ENCODE measurements at regions not wholly inside any gene's neighbourhood (a gene's known extent, or its start where the extent isn't known, plus 50 kb on each side); places are given as distances from the start of the nearest gene placed in this dataset.

GRCh38 chr2:128622371-128622770, 303.7 kb upstream of the HS6ST1 start:
- DNase-seq, result no peak

GRCh38 chr2:128622955-128623620, 304.4 kb upstream of the HS6ST1 start:
- DNase-seq, result no peak

GRCh38 chr2:128623776-128624761, 305.4 kb upstream of the HS6ST1 start:
- no peak for DNase-seq

- DNase-seq, result no peak
These were observed 306.3 kb upstream of the HS6ST1 start for GRCh38 chr2:128624956-128625355.

DNA sequence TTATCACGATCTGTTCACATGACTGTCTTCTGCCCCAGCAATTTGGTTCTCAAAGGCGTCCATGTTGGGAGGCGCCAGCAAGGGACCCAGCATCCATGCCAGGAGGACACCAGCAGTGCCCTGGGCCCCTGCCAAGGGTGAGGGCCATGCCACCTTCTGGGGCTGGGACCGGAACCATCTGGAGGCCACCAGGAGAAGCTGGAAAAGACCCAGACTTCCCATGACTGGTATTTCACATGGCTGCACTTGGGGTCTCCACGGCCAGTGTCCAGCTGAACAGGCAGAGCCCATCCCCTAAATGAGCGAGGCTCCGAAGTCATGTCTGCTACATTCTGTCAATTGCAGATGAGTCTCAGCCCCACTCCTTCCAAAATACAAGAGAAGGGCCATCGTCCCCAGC, 306.8 kb upstream of the HS6ST1 start:
- no peak for DNase-seq

DNA sequence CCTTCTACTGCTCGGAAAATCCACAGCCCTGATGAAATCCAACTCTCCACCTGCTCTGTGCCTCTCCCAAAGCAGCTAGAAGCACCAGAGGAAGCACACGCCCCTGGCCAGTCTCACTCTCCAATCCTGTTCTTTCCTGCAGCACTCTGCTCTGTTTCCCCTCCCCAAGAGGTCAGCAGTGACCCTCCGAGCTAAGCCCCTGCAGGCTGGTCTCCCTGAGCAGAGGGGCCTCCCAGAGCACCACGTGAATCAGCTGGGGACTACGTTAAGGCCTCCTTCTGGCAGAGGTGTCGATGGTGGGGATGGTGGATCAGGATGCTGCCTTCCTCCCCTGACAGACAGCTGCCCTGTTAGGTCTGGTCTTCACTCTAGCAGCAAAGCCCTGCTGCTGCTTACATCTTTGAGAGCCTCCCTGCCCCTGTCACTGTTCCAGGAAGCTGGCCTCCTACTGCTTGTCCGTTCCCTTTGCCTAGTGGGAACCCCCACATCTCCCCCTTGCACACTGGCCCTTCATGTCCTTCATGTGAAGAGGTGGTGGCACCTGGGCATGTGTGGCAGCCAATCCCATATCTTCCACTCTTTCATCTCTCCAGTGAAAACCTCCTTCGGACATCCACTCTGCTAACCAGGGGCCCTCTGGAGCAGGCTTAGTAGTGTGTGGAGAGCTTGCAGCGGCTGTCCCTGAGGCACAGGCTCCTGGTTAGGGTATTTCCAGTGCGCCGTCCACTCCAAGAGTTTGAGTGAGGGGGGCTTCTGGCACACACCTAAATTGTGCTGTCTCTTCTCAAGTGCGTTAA, 307.5 kb upstream of the HS6ST1 start:
- no peak for DNase-seq

DNA sequence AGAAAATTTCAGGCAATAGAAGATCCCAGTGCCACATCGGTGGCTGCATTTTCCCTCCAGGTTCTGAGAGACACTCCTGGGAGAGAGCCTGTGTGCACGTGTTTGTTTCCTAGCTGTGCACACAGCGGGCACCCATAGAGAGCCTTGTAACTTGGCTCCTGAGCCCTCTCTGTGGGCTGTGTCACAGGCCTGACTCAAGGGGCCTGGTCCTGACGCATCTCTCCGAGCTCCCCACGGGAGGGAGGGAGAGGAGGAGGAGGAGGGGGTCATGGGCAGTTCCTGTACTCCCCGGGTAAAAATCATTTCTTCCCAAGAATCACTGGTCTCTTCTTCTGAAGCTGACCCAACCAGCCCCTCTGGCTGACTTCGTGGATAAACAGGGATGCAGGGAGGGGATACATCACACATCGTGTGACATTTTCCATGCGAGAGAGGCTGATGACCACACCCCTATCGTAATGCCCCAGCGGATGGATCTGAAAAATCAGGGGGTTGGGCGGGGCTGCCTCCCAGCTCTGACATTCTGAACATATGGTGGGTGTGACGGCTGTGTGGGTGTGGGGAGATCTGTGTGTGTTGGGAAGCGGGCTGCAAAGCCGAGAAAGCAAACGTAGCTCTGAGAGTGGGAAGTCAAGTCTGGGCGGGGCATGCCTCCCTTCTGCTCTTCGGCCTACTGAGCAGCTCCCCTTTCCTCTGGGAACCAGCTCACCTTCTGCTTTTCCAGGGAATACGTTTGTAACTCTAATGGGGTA, 308.3 kb upstream of the HS6ST1 start:
- DNase-seq, result no peak

GRCh38 chr2:128628206-128628605, 309.5 kb upstream of the HS6ST1 start:
- no peak for DNase-seq

- DNase-seq, result no peak
These were observed 310.3 kb upstream of the HS6ST1 start for GRCh38 chr2:128628996-128629395.

DNA sequence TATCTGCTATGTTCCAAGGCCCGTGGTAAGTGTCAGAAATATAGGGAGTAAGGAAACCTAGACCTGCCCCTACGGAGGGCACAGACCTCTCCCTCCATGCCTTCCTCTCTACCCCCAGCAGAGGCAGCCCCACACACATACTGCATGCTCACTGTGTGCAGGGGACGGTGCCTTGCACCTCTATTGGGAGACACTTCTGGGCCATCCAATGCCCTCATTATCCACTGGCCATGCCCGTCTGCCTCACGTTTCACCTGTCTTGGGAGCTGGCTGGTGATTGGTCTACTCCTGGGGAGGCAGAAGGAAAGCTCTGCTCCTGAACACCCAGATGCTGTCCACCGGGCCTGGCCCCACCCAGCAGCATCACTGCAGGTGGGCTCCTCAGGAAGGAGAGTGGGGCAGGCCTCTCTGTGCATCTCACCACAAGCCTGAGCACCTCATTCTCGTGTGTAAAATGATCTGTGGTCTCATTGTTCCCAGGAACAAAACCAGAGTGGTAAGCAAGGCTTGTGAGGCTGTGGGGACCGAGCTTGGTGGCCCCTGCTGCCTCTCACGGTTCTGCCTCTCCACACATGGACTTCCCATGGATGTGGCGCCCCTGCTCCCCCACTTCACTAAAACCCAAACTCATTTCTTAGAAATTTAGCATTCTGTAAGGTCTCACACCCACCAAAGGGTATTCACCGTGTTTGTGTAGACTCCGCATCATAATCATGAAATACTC, 312.5 kb upstream of the HS6ST1 start:
- DNase-seq, result no peak

DNA sequence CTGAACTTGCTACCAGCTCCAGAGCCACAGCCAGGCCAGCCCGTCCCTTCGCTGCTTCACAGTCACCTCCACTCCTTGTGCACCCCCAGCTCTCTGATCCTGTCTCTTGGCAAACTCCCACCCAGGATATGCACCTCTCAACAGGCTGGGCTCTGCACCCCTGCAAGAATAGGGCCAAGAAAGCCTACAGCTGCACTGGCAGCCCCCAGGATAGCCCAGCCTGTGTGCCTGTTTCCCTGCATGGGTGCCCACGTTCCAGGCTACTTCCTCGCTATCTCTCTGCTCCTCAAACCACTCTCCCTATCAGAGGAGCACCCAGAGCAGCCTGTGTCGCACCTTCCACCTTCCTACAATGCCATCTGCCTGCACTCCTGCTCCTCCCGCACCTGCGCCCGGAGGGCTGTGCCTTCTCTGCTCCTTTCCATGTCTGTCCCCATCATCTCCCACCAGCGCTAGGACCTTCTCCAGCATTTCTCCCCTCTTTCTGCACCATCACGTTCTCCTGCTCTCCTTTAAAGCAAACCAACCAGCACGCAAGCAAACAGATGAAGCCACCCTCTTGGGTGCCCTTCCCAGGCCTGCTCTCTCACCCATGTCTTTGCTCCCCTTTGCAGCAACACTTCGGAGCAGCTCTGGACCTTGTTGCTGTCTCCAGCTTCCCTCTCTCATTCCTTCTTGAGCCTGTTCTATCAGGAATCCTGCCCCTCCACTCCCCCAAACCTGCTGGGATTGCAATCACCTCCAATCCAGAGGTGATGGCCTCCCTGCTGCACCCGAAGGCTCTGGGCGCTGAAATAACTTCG, 313.2 kb upstream of the HS6ST1 start:
- DNase-seq, result no peak

DNA sequence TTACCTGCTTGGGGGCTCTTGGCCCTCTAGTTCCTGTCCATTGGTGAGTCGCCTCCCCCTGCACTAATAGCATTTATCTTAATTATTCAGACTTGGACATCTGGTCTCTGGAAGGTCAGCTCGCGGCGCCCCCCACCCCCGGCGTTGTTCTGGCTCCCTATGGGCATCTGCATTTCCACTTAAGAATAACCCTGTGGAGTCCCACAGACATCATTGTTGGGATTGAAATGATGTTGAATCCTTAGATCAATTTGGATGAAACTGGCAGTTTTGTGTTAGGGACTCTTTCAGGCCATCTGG, 313.8 kb upstream of the HS6ST1 start:
- no peak for DNase-seq

GRCh38 chr2:128633501-128633900, 314.8 kb upstream of the HS6ST1 start:
- DNase-seq, result no peak

GRCh38 chr2:128635361-128635900, 316.8 kb upstream of the HS6ST1 start:
- DNase-seq, result no peak

GRCh38 chr2:128636802-128637147, 318.1 kb upstream of the HS6ST1 start:
- no peak for DNase-seq

- no peak for DNase-seq
These were observed 318.9 kb upstream of the HS6ST1 start for GRCh38 chr2:128637481-128638155.

DNA sequence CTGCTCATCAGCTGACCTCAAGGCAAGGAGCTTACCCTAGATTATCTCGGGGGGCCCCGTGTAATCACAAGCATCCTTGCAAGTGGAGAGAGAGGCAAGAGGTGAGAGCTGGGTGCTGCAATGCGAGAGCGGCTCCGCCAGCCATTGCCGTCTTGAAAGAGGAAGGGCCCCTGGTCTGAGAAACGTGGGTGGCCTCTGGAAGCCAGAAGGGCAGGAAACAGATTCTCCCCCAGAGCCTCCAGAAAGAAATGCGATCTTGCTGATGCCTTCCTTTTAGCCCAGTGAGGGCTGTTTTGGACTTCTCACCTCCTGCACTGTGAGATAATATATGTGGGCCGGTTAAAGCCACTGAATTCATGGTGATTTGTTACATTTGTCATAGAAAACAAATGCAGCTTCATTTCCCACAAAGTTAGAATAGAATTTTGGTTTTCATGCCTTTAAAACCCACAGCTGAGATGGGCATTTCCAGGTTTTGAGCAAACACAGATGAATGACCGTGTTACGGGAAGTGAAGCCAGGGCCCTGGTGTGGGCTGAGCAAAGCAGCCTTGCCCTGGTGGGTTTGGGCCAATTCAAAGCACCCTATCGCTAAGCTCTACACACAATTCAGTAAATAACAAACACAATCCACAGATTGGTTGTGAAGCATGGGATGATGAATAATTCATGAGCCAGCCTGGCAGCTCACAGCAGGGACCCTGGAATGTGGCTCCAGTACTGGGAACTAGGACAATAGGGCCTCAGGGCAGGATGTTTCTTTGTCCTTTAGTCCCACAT, 319.9 kb upstream of the HS6ST1 start:
- no peak for DNase-seq

GRCh38 chr2:128639120-128639477, 320.4 kb upstream of the HS6ST1 start:
- DNase-seq, result no peak

DNA sequence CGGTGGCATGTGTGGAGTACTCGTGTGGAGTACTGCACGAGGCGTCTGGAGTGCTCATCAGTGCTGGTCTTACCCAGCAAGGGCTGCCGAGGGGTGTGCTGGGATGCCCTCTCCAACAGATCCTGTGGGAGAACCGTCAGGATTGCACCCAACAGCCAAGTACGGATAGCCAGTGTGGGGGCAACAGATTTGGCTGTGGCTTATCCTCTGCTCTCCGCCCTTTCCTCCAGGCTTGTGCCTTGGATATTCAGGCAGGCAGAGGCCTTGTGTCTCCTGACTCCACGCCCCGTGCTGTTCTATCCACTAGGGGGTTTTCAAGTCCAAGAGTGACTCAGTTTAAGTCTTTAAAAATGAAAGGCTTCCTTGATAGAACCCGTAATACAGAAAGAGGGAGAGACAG, 321.0 kb upstream of the HS6ST1 start:
- DNase-seq, result no peak

Data from stimulated activated CD4-positive, alpha-beta T cell treated with anti-CD3 and anti-CD28 coated beads, Interleukin-4, amount 100 ng/mL, for 4 hours (primary cell).